Embryonic facial prominence (tissue), 1 donor: ENCODE measurements at regions not wholly inside any gene's neighbourhood (a gene's known extent, or its start where the extent isn't known, plus 50 kb on each side); places are given as distances from the start of the nearest gene placed in this dataset.

Experiments used
- DNase-seq: peaks from one replicate; pipeline ENCODE4 v3.0.0-alpha.2; 2016; ENCODE audit errors: extremely low spot score

DNA sequence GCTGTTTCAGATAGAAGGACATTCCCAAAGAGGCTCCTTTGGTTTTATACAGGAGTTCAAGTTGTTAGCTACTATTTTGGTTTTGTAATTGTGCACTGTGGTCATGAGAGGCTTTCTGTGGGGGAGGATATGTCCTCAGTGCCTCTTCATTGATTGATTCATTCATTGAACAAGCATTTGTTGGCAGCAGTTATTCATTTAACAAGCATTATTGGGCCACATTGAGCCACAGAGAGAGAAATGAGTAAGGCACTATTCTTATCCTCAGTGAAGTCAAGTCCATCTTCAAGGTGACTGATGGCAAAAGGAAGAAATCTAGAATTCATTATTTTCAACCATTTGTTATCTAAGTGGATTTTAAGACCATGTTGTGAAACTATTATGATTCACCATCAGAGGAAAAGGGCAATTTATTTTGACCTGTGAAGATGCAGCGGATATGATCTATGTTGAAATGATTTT lies 697.2 kb upstream of the CITED2 start:
- no peak for DNase-seq

- DNase-seq = no peak
These were observed 696.5 kb upstream of the CITED2 start for GRCh38 chr6:140070846-140071473.

- DNase-seq = no peak
These were observed 695.1 kb upstream of the CITED2 start for GRCh38 chr6:140069576-140069975.

DNA sequence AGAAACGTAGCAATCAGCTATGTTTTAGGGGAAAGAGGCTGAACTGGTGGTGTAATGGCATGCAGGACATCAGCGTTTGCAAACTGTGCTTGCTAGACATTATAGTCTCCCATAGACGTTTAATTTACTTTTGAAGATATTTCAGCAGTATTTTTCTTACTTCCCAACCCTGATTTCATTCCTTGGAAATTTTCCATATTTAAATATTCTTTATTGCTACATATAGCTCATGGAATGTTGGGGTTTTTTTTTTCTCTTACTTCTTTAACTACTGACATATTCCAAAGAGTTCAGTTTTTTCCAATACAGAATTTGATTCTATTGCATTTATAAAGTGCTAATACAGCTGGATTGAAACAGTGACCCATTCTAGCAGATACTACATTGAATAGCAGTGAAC lies 694.4 kb upstream of the CITED2 start:
- no peak for DNase-seq

- DNase-seq = no peak
These were observed 689.9 kb upstream of the CITED2 start for GRCh38 chr6:140064366-140064765.

GRCh38 chr6:140063021-140063399 lies 688.6 kb upstream of the CITED2 start:
- no peak for DNase-seq

DNA sequence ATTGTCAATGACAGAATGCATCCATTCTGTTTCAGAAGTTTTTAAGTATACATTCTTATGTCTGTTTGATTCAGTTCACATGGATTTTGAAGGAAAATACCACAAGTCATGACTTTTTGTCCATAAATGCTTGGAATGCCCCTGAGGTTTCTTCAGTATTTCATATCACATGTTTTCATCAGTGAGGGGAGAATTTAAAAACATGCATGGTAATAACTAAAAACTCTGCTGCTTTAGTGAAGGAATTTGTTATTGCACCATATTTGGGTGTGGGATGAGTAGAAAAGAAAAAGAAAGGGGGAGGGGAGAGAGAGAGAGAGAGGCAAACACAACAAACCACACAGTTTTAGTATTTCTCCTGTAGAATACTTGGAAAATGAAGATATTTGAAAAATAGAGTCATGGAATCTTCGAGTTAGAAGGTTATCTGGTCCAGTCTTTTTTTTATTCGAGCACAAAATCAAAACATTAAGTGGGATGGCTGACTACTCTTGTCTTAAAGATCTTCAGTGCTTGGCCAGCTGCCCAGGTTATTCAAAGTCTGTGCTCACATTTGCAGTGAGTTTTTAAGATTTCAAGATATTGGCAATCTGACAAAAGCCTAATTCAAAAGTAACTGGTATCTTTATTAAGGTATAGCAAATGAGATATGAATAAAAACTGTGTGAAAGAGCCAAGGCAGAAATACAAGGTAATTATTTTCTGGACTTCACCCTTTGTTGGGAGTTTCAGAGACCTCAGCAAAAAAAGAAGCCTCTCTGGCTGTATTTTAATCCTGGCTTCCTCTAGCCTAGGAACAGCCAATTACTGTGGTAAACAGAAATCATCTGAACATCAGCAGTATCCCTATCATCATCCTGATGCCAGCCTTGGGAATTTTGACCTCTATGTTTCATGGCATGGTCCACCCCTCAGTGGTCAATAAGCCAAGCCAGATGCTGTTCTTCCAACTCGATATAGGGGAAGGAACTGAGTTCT lies 687.9 kb upstream of the CITED2 start:
- no peak for DNase-seq

DNA sequence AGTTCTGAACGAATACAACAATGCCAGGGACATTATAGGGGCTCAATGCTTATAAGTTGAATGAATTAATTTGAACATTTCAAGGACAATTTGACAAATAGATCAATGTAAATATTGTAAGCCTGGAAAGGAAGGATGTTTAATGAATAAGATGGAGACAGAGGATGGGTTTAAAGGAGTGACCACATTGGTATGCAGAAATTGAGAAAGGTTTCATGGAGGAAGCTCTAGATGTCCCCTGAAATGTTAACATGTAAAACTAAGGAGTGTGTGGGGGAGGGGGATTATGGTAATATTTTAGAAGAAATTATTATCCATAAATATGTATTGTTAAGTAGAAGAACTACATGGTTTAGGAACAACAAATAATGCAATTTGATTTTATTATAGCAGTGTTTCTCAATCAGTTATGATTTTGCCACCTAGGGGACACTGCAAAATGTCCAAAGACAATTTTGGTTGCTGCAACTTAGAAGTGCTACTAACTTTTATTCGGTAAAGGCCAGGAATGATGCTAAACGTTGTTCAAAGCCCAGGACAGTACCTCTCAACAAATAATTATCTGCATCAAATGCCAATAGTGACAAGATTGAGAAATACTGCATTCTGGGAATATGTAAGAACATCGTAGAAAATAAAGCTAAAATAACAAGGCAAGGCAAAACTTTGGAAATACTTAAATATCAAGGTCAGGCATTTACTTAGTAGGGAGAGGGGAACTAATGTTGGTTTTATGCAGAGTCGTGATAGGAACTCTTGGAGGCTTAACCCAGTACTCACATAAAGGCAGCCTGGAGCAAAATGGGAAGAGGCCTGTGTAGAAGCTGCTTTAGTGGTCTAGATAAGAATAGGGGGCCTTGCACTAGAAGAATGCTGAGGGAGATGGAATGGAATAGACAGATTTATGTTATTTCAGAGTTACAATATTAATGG lies 686.9 kb upstream of the CITED2 start:
- DNase-seq = no peak

DNA sequence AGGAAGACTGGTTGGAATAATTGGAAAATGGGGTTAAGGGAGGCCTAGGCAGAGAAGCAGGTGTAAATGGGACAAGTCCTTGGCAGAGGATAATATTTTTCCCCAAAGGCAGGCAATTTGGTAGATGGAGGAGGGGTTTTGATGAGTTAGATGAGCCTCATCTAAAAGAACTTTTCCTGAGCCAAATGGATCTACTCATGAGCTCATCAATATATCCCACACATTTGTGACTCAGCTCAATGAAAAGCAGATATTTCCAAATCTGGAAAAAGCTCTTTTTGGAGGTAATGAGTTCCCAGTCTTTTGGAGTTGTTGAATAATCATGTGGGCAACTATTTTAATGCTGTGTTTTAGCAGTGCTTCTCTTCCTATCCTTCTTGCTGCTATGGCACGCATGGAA lies 685.5 kb upstream of the CITED2 start:
- no peak for DNase-seq

DNA sequence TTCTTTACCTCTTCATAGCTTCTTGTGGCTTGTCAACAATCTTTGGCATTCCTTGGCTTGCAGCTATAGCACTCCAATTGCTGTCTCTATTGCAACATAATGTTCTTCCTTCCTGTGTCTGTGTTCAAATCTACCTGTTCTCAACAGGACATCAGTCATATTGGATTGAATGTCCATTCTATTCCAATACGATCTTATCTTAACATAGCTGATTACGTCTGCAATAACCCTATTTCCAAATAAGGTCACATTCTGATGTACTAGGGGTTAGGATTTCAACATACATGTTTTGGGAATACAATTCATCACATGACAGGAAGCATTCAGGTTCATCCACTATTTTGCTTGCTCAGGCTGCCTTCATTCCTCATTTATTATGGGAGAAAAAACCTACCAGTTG lies 684.4 kb upstream of the CITED2 start:
- no peak for DNase-seq

GRCh38 chr6:140052736-140053729 lies 678.6 kb upstream of the CITED2 start:
- DNase-seq = no peak

GRCh38 chr6:140051521-140052512 lies 677.4 kb upstream of the CITED2 start:
- DNase-seq = no peak

GRCh38 chr6:140050101-140050995 lies 675.9 kb upstream of the CITED2 start:
- no peak for DNase-seq

DNA sequence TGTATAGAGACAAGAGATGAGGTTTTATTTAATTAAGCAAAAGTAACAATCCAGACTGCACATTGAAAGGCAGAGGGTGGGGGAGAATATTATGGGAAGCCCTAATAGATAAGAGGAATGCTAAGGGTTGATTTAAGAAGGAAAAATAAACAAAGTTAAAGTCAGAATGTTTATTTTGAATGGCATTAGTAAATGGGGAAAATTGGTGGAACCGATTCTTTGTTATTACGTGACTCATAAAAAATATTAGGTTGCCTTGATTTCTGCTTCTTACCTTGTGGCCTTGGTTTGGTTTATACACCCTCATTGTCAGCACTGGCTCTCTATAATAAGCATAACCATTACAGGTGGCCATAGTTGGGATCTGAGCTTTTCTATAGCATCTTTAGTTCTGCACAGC lies 674.8 kb upstream of the CITED2 start:
- no peak for DNase-seq

- no peak for DNase-seq
These were observed 673.8 kb upstream of the CITED2 start for GRCh38 chr6:140048202-140048790.

- no peak for DNase-seq
These were observed 672.9 kb upstream of the CITED2 start for GRCh38 chr6:140047321-140047720.

- no peak for DNase-seq
These were observed 671.7 kb upstream of the CITED2 start for GRCh38 chr6:140046016-140046632.

GRCh38 chr6:140045116-140045515 lies 670.7 kb upstream of the CITED2 start:
- DNase-seq = no peak
